SH-SY5Y (cell line): ENCODE measurements at regions not wholly inside any gene's neighbourhood (a gene's known extent, or its start where the extent isn't known, plus 50 kb on each side); places are given as distances from the start of the nearest gene placed in this dataset.

Experiments used
- GATA2 ChIP-seq: IDR thresholded peaks from 2 replicates; pipeline ENCODE4 v1.6.1; 2011; ENCODE audit warnings: mild to moderate bottlenecking, low read depth, low read length
- GATA3 ChIP-seq: IDR thresholded peaks from 2 replicates; pipeline ENCODE4 v1.6.1; 2011; ENCODE audit warnings: low read depth, mild to moderate bottlenecking, low read length, moderate library complexity

GRCh38 chr2:38470115-38470514 lies 93.0 kb upstream of the ATL2 start:
- TF ChIP-seq GATA3 (no peak), GATA2 (no peak)

GRCh38 chr2:38467768-38468455 lies 90.8 kb upstream of the ATL2 start:
- no peak for TF ChIP-seq GATA3
- no peak for TF ChIP-seq GATA2

DNA sequence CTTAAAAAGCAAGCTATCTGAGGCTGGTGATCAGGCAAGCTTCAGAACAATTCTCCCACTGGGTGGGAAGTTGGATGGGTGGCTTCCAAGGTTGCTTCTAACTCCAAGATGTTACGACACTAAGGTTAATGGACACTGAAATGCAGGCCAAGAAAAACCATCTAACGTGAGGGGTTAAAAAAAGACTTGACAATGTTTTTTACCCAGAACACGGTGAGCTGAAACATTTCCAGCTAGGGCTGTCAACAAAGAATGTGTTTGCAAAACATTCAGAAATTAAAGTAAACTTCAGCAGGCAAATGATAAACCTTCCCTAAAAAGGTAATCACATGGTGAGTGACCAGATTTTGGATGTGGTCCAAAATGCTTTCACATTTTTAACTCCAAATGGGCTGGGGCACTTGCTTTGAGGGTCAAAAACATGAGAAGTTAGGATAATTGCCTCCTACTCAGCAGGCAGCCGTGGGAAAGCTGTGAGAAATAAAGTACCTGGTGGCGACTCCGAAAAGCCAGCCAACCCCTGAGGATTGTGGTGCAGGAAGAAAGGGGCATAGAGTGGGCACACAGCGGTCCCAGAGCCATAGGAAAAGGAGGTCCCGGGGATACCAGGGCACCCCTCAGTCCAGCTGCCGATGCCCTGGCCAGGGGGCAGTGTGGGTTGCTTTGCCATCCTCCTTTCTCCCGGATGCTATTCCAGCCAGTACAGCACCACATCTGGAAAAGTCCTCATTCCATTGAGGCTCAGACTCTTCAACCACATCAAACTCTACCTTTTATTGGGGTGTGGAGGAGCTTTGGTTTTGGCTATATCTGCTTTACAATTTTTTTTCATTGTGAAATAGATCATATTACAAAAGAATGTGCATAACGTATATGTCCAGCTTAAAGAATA lies 90.0 kb upstream of the ATL2 start:
- no peak for TF ChIP-seq GATA2
- TF ChIP-seq GATA3 = no peak

- no peak for TF ChIP-seq GATA2
- TF ChIP-seq GATA3 = no peak
Measured at GRCh38 chr2:38466409-38466808, 89.3 kb upstream of the ATL2 start.

DNA sequence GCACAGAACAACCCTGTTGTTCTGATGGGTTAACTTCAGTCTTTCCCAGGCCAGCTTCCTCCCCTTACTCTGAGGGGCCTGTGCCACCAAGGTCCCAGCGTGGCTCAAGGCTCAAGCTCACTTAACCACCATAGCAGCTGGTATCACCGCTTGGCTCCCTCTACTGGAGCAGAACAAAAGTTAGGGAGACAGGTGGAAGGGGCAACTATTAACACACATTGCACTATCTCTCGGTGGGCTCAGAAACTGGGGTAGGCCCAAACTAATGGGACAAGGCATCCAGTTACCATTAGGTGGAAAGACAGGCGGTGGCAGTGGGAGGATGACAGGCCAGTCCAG lies 88.7 kb upstream of the ATL2 start:
- TF ChIP-seq GATA3 = no peak
- no peak for TF ChIP-seq GATA2

DNA sequence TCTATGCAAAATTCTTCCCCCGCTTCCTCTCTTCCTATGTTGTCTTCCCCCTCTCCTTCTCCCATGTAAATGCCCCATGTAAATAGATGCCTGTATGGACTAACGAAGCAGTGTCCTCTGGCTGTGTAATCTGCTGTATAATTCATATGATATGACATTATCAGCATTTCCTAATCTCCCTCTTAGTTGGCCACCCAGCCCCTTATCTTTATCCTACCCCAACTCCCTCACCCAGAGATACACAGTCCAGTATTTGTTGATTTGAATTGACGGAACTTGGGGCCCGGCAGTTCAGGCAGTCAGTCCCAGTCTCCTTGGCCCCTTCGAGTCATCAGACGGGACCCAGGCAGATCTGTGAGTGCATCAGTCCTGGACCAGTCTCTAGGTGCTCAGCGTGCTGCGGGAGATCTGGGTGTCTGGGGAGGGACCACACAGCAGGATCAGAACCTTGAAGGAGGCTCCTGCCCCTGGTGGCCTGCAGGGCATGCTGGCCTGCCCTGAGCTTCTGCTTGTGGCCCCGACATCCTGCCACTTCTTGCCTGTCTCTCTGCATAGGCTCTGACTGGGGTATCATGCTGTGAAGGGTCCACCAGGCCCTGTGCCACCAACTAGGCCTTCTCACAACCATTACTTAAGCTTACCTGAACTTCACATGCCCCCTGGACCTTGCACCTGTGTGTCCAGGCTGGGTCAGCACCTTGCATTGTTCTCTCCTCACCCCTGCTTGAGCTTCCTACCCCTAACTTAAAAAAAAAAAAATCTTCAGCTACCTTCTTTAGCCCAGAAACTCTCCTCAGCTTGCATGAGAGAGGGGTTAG lies 88.1 kb upstream of the ATL2 start:
- TF ChIP-seq GATA2 (peak; percentile 77), GATA3 (no peak)

GRCh38 chr2:38463752-38464151 lies 86.7 kb upstream of the ATL2 start:
- no peak for TF ChIP-seq GATA3
- TF ChIP-seq GATA2 = no peak

GRCh38 chr2:38462121-38462661 lies 85.1 kb upstream of the ATL2 start:
- no peak for TF ChIP-seq GATA3
- TF ChIP-seq GATA2 = no peak

- TF ChIP-seq GATA3 = no peak
- no peak for TF ChIP-seq GATA2
Measured at GRCh38 chr2:38461470-38461869, 84.4 kb upstream of the ATL2 start.

DNA sequence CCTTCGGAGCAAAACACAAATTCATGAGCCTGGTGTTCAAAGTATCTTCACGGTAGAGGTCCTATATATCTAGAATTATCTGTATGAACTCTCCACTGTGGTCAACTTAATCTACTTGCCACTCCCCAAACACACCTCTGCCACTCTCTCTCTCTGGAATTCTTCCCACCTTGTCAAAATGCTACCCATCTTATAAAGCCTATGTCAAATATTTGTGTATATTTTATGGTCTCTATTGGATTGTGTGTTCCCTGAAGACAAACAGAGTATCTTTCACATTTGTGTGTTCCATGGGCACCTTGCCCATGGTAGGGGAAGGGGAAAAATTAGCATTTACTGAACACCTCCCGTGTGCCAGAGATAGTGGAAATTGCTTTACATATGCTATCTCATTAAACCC lies 83.2 kb upstream of the ATL2 start:
- no peak for TF ChIP-seq GATA2
- no peak for TF ChIP-seq GATA3

- TF ChIP-seq GATA3 (no peak), GATA2 (no peak)
Measured at GRCh38 chr2:38454081-38454480, 77.0 kb upstream of the ATL2 start.

- TF ChIP-seq GATA2 (no peak), GATA3 (no peak)
Measured at GRCh38 chr2:38450509-38450908, 73.4 kb upstream of the ATL2 start.

GRCh38 chr2:38448692-38449410 lies 71.8 kb upstream of the ATL2 start:
- TF ChIP-seq GATA3 (no peak), GATA2 (no peak)
